ENCODE measurements at regions not wholly inside any gene's neighbourhood (a gene's known extent, or its start where the extent isn't known, plus 50 kb on each side); places are given as distances from the start of the nearest gene placed in this dataset.

DNA sequence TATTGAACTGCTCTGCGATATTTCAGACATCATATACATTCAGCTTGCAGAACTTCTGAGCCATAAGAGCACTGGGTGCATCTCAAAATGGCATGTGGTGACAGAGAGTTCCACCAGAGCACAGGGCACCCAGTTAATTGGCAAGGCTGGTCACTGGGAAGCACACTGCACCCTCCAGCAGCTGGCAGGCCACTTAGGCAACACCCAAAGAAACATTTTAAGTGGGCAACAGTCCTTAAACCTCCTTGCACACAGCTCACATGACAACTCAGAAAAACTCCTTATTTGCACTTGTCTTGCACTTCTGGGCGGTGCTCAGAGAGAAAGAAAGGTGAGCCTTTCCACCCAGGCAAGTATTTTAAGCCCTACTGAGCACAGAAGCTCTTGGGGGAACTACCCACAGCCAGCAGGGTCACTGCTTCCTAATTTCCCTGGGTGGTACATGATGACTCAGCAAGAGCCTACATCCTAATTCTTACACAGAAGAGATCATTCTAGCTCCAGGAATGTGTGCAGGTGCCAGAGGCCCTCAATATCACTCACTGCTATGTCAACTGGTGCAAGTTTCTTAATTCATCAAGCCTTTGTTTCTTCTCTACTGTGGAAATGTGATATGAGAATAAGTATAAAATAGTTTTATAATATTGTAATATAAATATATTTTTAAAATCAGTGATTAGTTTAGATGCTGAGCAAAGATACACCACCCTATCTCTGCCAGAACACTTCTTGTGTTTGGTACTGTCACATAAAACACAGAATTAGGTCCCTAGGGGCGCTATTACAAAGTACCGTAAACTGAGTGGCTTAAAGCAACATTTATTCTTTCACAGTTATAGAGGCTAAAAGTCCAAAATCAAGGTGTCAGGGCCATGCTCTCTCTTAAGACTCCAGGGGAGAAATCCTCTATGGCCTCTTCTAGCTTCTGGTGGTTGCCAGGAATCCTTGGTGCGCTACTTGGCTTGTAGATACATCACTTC, 155.1 kb upstream of the PPARGC1A start:
- TF ChIP-seq, protein P1, sequence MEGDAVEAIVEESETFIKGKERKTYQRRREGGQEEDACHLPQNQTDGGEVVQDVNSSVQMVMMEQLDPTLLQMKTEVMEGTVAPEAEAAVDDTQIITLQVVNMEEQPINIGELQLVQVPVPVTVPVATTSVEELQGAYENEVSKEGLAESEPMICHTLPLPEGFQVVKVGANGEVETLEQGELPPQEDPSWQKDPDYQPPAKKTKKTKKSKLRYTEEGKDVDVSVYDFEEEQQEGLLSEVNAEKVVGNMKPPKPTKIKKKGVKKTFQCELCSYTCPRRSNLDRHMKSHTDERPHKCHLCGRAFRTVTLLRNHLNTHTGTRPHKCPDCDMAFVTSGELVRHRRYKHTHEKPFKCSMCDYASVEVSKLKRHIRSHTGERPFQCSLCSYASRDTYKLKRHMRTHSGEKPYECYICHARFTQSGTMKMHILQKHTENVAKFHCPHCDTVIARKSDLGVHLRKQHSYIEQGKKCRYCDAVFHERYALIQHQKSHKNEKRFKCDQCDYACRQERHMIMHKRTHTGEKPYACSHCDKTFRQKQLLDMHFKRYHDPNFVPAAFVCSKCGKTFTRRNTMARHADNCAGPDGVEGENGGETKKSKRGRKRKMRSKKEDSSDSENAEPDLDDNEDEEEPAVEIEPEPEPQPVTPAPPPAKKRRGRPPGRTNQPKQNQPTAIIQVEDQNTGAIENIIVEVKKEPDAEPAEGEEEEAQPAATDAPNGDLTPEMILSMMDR (IDR thresholded peaks at IDR 0.05): no peak
- TF ChIP-seq POLR2A (IDR thresholded peaks at IDR 0.05): no peak
